ENCODE measurements at regions not wholly inside any gene's neighbourhood (a gene's known extent, or its start where the extent isn't known, plus 50 kb on each side); places are given as distances from the start of the nearest gene placed in this dataset.

DNA sequence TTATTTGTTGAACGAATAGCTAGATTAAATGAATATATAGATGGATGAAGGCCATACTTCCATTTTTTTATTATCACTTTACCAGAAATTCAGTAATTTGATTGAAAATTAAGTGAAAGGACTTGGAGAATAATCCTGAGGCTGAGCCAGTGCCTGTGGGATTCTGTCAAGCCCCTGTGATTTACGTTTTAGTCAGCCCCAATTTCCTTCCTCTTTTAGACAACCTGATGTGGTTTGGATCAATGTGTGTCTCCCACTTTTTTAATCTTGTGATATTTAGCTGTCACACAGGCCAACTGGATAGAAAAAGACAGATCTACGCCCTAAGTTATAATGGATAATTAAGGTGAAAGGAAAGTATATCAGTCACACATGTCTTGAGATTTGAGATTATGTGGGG lies 188.8 kb downstream of the EDN1 start:
- Histone ChIP-seq H3K27ac (ENCODE audit: control insufficient read depth, insufficient read depth, low read length) (no peak overlapping the region), H2AFZ (ENCODE audit: control insufficient read depth, low read length) (no peak overlapping the region), H3K4me2 (ENCODE audit: control insufficient read depth, extremely low read depth, insufficient read depth, low read depth, low read length) (no peak overlapping the region), H3K4me3 (ENCODE audit: control insufficient read depth in 2 of 3, extremely low read depth in 1 of 3, insufficient read depth in 2 of 3, low read depth in 1 of 3, low read length in 3 of 3) (no peak overlapping the region), H3K9ac (ENCODE audit: control insufficient read depth, extremely low read depth, insufficient read depth, low read length) (no peak overlapping the region), H3K9me1 (ENCODE audit: control insufficient read depth, extremely low read depth, insufficient read depth, low read length) (no peaks in the 10 kb centered on the region), H3K79me2 (ENCODE audit: control insufficient read depth, insufficient read depth, low read length) (no peaks in the 10 kb centered on the region), H3K9me3 (ENCODE audit: control insufficient read depth, low read depth, low read length) (no peaks in the 10 kb centered on the region), H3K36me3 (ENCODE audit: control insufficient read depth in 2 of 2, extremely low read depth in 1 of 2, insufficient read depth in 2 of 2, low read length in 2 of 2) (no peaks in the 10 kb centered on the region), H4K20me1 (ENCODE audit: control insufficient read depth, extremely low read depth, insufficient read depth, low read length) (no peaks in the 10 kb centered on the region), H3K4me1 (ENCODE audit: control insufficient read depth, extremely low read depth, insufficient read depth, low read length) (peaks cover 25% of the 10 kb centered on the region), H3K27me3 (ENCODE audit: control insufficient read depth, extremely low read depth, insufficient read depth, low read length) (no peaks in the 10 kb centered on the region)
- no peak for TF ChIP-seq EZH2 (IDR thresholded peaks at IDR 0.05; ENCODE audit: low read length)
- TF ChIP-seq, protein P1, sequence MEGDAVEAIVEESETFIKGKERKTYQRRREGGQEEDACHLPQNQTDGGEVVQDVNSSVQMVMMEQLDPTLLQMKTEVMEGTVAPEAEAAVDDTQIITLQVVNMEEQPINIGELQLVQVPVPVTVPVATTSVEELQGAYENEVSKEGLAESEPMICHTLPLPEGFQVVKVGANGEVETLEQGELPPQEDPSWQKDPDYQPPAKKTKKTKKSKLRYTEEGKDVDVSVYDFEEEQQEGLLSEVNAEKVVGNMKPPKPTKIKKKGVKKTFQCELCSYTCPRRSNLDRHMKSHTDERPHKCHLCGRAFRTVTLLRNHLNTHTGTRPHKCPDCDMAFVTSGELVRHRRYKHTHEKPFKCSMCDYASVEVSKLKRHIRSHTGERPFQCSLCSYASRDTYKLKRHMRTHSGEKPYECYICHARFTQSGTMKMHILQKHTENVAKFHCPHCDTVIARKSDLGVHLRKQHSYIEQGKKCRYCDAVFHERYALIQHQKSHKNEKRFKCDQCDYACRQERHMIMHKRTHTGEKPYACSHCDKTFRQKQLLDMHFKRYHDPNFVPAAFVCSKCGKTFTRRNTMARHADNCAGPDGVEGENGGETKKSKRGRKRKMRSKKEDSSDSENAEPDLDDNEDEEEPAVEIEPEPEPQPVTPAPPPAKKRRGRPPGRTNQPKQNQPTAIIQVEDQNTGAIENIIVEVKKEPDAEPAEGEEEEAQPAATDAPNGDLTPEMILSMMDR (optimal IDR thresholded peaks at IDR 0.05 in 1 of 3, IDR thresholded peaks at IDR 0.05 in 1 of 3, conservative IDR thresholded peaks at IDR 0.05 in 1 of 3; ENCODE audit: extremely low read depth in 1 of 3, insufficient read depth in 2 of 3, low read length in 3 of 3): no peak
- DNase-seq (ENCODE audit: low read depth, low spot score): no peak
- FAIRE-seq: no peak
- dilution Hi-C loops (cut with MboI; ENCODE audit: extremely low pct_ligation_motif_present, low sequenced_read_pairs): no loop called here

DNA sequence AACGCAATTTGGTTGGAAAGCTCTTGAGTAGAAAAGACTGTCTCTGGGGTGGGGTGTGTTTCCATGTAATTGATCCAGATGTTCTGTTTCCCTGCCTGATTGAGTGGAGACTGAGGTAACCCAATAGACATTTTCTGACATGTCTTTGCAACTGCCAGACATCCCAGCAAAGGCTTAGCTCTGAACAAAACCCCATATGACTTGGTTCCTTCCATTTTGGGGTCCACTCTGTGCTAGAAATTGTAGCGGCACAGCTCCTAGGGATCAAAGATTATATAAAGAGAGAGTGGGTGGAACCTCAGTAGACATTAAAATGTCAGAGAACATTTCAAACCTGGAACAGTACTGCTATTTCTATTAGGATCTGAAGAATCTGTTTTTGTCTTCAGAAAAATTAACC lies 189.3 kb downstream of the EDN1 start:
- Histone ChIP-seq H3K9ac (ENCODE audit: control insufficient read depth, extremely low read depth, insufficient read depth, low read length) (no peak overlapping the region), H3K36me3 (ENCODE audit: control insufficient read depth in 2 of 2, extremely low read depth in 1 of 2, insufficient read depth in 2 of 2, low read length in 2 of 2) (no peaks in the 10 kb centered on the region), H3K27me3 (ENCODE audit: control insufficient read depth, extremely low read depth, insufficient read depth, low read length) (no peaks in the 10 kb centered on the region), H3K27ac (ENCODE audit: control insufficient read depth, insufficient read depth, low read length) (no peak overlapping the region), H3K9me3 (ENCODE audit: control insufficient read depth, low read depth, low read length) (no peaks in the 10 kb centered on the region), H2AFZ (ENCODE audit: control insufficient read depth, low read length) (no peak overlapping the region), H3K4me3 (ENCODE audit: control insufficient read depth in 2 of 3, extremely low read depth in 1 of 3, insufficient read depth in 2 of 3, low read depth in 1 of 3, low read length in 3 of 3) (no peak overlapping the region), H3K79me2 (ENCODE audit: control insufficient read depth, insufficient read depth, low read length) (no peaks in the 10 kb centered on the region), H3K4me1 (ENCODE audit: control insufficient read depth, extremely low read depth, insufficient read depth, low read length) (peaks cover 24% of the 10 kb centered on the region), H3K4me2 (ENCODE audit: control insufficient read depth, extremely low read depth, insufficient read depth, low read depth, low read length) (no peak overlapping the region), H3K9me1 (ENCODE audit: control insufficient read depth, extremely low read depth, insufficient read depth, low read length) (no peaks in the 10 kb centered on the region), H4K20me1 (ENCODE audit: control insufficient read depth, extremely low read depth, insufficient read depth, low read length) (no peaks in the 10 kb centered on the region)
- DNase-seq (ENCODE audit: low read depth, low spot score): no peak
- dilution Hi-C loops (cut with MboI; ENCODE audit: extremely low pct_ligation_motif_present, low sequenced_read_pairs): no loop called here
- no peak for TF ChIP-seq EZH2 (IDR thresholded peaks at IDR 0.05; ENCODE audit: low read length)
- TF ChIP-seq, protein P1 (optimal IDR thresholded peaks at IDR 0.05 in 1 of 3, IDR thresholded peaks at IDR 0.05 in 1 of 3, conservative IDR thresholded peaks at IDR 0.05 in 1 of 3; ENCODE audit: extremely low read depth in 1 of 3, insufficient read depth in 2 of 3, low read length in 3 of 3): no peak
- no peak for FAIRE-seq
